ENCODE measurements at regions not wholly inside any gene's neighbourhood (a gene's known extent, or its start where the extent isn't known, plus 50 kb on each side); places are given as distances from the start of the nearest gene placed in this dataset.
"Not testable (repeated sequence)": the region's sequence is repeated elsewhere in the genome, so short reads cannot be mapped to it uniquely, and the experiment has no call there.

GRCh38 chr12:126400831-126401230 is 1335.6 kb downstream of the AACS start:
- no peak for DNase-seq

- no peak for DNase-seq
Measured at GRCh38 chr12:126404293-126404881, 1339.2 kb downstream of the AACS start.

DNA sequence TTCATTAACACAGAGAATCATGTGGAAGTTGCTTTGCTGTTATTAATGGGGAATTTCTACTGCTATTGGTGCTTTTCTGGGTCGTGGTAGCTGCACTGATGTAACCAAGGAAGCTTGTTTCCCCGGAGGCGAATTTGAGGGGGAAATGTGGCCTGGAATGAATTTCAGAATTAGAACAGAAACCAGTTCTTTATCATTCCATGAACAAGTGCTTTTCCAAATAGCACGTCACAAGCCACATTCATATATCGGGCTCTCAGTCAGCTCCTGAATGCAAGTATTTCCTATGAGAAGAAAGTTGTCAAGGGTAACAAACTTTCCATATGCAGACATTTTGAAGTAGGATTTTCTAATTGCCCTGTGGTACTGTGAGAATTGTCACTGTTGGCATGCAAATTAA is 1353.2 kb downstream of the AACS start:
- no peak for DNase-seq

DNA sequence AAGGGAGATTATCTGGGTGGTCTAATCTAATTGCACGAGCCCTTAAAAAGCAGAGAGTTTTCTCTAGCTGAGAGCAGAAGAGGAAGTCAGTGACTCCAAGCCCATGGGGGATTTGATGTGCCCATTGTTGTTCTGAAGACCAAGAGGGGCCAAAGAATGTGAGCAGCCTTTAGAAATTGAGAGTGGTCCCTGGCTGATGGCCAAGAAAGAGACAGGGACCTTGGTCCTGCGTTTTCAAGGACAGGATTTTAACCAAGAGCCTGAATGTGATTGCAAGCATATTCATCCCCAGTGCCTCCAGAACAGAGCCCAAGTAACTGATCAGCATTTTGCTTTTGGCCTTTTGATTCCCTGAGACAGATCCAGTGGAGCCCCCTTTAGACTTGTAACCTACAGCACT is 1353.9 kb downstream of the AACS start:
- no peak for DNase-seq

- no peak for DNase-seq
Measured at GRCh38 chr12:126424696-126425095, 1359.5 kb downstream of the AACS start.

DNA sequence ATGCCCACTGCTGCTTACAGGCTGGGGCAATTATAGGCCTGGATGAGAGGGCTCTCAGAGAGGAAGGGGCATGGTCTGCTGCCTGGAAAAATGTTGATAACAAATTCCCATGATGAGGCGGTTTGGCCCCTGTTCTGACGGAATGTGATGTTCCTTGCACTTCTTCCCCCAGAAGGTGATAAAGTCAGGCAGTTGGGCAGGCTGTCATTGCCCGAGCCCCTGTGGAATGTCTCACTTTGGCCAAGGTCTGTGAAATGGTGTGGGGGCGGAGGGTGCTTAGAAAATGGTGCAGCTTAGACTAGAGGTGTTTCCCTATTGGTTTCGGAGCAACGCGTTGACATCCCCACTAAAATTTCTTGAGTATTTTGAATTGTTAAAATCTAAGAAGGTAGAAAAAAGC is 1360.0 kb downstream of the AACS start:
- no peak for DNase-seq

DNA sequence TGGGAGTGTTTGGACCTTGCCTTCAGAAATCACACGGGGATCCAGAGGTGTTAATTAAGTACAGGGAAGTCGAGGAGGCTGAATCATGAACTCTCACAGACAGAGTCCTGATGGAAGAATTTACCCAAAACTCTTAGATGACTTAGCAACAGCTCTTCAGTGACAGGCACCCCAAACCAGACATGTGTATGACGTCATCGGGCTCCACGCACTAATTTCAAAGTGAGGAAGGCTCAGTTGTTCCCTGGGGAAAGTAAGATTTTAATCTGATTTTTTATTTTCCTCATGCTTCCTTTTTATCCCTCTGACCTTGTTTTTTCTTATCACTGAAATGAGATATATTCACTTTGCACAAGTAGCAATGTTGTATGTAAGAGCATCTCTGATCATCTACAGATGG is 1363.5 kb downstream of the AACS start:
- DNase-seq = no peak

DNA sequence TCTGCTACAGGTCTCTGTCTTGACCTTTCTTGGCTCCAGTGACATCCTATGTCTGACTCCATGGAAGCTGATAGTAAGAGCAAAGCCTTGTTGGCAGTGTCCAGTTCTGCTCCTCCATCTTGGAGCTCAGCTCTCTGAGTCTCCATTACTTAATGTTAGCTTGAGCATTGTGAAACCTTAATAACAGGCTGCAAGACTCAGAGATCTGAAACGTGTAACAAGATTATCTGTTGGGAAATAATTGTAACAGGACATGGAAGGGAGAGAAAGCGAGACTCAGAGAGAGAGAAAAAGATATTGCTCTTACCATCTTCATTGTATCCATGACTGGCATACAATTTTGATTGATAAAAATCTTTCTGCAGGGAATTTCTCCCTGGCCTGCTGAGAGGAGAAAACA is 1365.7 kb downstream of the AACS start:
- no peak for DNase-seq

GRCh38 chr12:126431767-126432166 is 1366.5 kb downstream of the AACS start:
- DNase-seq = no peak

DNA sequence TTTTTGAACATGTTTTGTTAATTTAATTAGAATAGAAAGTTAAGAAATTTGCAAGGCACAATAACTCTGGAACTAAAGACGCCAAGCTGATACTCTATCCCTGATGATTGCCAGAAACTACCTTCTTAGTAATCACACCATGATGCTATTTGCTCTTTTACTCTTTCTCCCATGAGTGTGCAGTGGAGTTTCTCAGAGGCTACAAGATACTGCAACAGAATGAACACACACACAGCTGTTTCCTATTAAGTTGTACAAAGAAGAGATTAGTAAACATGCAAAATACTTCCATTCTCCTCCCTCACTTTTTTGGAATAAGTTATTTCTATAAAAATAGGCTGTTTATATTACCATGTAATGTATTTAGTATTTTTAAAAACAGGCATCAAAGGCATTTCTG is 1367.5 kb downstream of the AACS start:
- no peak for DNase-seq

DNA sequence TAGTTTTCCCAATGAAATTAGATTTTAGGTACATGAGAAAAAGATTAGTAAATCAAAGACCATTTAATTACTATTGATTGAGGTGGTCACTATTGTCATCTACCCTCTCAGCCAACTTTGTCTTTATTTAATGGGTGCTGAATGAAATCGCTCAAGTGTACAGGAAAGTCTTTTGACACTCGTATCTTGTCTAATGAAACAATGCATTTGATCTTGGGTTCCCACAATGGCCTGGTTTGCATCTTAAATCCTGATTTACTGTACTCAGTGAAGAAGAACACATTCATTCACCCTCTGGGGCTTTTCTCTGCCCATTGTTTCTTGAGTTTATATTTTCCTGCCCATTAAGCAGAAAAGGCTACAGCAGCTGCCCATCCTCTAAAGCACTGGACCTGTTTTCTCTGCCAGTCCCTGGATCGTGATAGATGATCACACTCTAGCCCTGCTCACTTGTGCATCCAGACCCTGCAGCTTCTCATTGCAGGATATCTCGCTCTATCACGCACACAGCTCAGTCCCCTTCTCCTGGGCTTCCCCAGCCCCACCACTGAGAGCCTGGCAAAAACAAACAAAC is 1369.3 kb downstream of the AACS start:
- DNase-seq = no peak

DNA sequence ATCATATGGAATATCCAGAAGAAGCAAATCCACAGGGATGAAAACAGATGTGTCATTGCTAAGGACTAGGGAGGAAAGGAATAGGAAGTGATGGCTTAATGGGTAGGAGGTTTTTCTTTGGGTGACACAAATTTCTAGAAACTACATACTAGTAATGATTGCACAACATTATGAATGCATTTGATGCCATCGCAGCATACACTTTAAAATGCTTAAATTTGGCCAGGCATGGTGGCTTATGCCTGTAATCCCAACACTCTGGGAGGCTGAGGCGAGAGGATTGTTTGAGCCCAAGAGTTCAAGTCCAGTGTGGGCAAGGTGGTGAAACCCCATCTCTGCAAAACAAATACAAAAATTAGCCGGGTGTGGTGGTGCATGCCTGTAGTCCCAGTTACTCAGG is 1370.8 kb downstream of the AACS start:
- no peak for DNase-seq

- DNase-seq = no peak
Measured at GRCh38 chr12:126437934-126438333, 1372.7 kb downstream of the AACS start.

DNA sequence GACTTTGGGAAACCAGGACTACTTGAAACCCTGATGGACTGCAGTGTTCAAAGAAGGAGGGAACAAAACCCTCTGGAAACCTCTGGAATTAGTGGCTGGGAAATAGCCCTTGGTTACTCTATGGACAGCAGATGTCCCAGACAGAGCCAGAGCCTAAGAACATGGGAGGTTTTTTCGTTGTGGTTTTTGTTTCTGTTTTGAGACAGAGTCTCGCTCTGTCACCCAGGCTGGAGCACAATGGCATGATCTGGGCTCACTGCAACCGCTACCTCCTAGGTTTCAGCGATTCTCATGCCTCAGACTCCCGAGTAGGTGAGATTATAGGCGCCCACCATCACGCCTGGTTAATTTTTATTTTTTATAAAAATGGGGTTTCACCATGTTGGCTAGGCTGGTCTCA is 1378.7 kb downstream of the AACS start:
- DNase-seq = no peak

DNA sequence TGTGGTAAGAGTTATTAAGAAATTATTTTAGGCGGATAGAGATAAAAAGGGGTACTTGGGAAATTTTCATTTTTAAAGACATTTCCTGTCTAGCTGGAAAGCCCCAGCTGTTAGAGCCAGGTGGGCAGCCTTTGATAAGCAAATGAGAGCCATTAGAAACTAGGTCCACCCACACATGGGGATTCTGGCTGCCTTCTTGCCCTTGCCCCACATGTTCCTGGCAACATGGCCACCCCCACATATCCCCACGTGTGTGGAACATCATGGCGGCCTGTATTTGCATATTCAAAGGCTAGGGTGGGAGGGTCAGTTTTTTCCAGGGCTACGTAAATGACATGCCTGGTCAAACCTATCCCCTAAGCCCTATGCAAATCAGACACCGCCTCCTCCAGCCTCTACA is 1382.1 kb downstream of the AACS start:
- DNase-seq = no peak

DNA sequence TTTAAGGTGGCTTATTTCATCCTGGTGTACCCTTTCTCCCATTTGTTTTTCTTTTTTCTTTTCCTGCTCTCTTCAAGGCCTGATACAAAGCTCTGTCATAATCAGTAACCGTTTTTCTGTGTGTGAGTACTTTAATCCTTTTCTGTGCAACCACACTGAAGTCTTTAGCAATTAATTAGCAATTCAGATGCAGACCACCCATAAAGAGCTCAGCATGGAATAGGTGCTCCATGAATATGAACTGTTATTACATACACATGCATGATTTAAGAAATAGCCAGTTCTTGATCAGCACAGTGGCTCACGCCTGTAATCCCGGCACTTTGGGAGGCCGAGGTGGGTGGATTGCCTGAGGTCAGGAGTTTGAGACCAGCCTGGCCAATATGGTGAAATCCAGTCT is 1386.6 kb downstream of the AACS start:
- no peak for DNase-seq

GRCh38 chr12:126452686-126453085 is 1387.5 kb downstream of the AACS start:
- DNase-seq = not testable (repeated sequence)

DNA sequence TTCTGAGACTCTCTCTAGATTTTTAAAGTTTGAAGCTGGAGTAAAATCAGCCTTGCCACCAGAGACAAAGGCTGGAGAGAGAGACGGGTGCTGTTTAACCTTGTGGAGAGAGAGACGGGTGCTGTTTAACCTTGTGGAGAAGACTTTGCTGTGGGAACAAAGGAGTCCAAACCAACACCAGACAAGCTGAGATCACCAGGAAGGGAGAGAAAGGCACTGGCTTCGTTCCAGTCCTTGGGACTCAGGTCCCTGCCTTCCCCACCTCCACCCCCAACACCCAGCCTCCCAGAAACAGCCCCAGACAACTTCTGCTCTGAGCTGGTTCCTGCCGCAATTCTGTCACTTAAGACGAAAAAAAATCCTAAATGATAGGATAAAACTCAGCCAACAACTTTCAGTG is 1389.3 kb downstream of the AACS start:
- DNase-seq = no peak

GRCh38 chr12:126457776-126458175 is 1392.5 kb downstream of the AACS start:
- no peak for DNase-seq

DNA sequence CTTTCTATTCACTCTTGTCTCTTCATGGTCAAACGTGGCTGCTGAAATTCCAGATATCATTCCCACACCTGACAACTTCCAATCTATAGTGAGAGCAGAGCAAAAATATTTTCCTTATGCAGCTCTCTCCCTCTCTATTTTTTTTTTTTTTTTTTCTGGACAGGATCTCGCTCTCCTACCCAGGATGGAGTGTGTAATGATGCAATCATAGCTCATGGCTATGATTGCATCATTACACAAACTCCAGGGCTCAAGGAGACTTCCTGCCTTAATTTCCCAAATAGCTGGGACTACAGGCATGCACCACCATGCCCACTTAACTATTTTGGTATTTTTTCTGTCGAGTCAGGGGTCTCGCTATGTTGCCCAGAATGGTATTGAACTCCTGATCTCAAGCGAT is 1398.9 kb downstream of the AACS start:
- DNase-seq = no peak

DNA sequence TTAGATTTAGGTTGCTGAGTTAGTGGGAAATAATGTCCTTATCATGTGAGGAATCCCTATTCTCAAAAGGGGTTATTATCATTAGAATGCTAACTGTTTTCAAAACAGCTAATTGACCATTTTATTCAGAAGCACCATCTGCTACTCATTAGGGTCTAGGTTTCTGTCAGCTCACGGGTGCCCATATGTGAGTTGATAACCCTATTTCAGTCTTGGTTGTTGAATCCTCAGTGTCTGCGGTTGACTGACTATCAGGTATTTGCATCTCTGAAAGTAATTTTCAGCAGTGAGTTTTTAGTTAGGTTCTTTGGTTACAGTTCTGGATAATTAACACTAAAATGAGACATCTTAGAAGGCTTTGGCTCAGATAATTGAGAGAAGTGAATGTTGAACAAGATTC is 1404.0 kb downstream of the AACS start:
- DNase-seq = no peak

DNA sequence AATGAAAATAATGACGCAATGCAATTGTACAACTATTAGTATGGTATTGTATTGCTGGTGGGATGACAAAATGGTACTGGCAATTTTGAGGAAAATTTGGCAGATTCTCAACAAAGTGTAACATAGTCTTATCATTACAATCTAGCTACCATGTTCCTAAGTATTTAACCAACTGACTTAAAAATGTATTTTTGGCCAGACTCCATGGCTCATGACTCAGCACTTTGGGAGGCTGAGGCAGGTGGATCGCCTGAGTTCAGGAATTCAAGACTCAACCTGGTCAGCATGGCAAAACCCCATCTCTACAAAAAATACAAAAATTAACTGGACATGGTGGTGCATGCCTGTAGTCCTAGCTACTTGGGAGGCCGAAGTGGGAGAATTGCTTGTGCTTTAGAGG is 1409.5 kb downstream of the AACS start:
- no peak for DNase-seq

DNA sequence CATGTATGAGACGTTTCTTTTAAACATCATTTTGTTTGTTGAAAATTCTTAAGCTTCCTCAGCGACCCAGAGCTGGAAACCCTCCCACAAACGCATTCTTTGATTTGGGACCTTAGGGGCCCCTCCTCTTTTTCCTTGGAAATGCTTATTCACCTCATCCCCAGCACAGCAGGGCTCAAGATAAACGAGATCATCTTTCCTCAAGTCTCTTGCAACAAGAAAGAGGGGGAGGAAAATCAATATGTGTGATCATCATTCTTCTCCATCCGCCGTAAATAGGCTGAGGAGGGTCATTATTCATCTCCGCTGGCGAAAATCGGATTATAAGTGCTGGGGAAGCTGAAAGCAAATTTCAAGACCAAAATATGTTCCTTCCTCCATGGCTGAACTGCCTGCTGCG is 1415.2 kb downstream of the AACS start:
- no peak for DNase-seq

GRCh38 chr12:126481688-126482087 is 1416.5 kb downstream of the AACS start:
- DNase-seq = no peak

GRCh38 chr12:126482238-126482889 is 1417.1 kb downstream of the AACS start:
- DNase-seq = no peak
